Keratinocyte (primary cell): ENCODE measurements at regions not wholly inside any gene's neighbourhood (a gene's known extent, or its start where the extent isn't known, plus 50 kb on each side); places are given as distances from the start of the nearest gene placed in this dataset.

Experiments
- DNase-seq: peaks from one replicate; pipeline ENCODE4 v3.0.0-alpha.2; 2011; ENCODE audit warnings: low read depth, missing footprints, low spot score
- FAIRE-seq: peaks from 2 replicates; lab custom pipeline; 2011; peaks lifted over from hg19 to GRCh38; lab: Jason Lieb, UNC
- H2AFZ ChIP-seq: 2 replicates; pipeline ENCODE4 v1.6.0; 2012; ENCODE audit warnings: low read length, control low read depth, inconsistent platforms; ENCODE audit not compliant: control insufficient read depth
- H3K27ac ChIP-seq: 2 replicates; pipeline ENCODE4 v1.5.1; 2011; ENCODE audit warnings: low read length; ENCODE audit not compliant: control insufficient read depth, insufficient read depth
- H3K27me3 ChIP-seq: 3 replicates; pipeline ENCODE4 v1.6.0; 2011; ENCODE audit warnings: low read length; ENCODE audit not compliant: control insufficient read depth, insufficient read depth; ENCODE audit errors: extremely low read depth
- H3K36me3 ChIP-seq, 2 experiments: 2 replicates in 1 of 2; 3 replicates in 1 of 2; pipeline ENCODE4 v1.5.1; 2011; ENCODE audit warnings: low read length in 2 of 2, mild to moderate bottlenecking in 1 of 2; ENCODE audit not compliant: control insufficient read depth in 2 of 2, insufficient read depth in 2 of 2; ENCODE audit errors: extremely low read depth in 1 of 2
- H3K4me1 ChIP-seq: 3 replicates; pipeline ENCODE4 v1.5.1; 2011; ENCODE audit warnings: low read length; ENCODE audit not compliant: control insufficient read depth, insufficient read depth; ENCODE audit errors: extremely low read depth
- H3K4me2 ChIP-seq: 3 replicates; pipeline ENCODE4 v1.6.0; 2011; ENCODE audit warnings: low read depth, low read length; ENCODE audit not compliant: control insufficient read depth, insufficient read depth; ENCODE audit errors: extremely low read depth
- H3K4me3 ChIP-seq, 3 experiments: fragments of 200-600 bp in 1 of 3; sonication (generic) in 1 of 3; 2 replicates in 2 of 3; 3 replicates in 1 of 3; pipeline ENCODE4 v1.5.1; 2011 to 2016; ENCODE audit warnings: low read length in 3 of 3, mild to moderate bottlenecking in 3 of 3, control low read depth in 2 of 3, inconsistent platforms in 1 of 3, low read depth in 1 of 3, mixed read lengths in 1 of 3, mixed run types in 1 of 3, moderate library complexity in 1 of 3; ENCODE audit not compliant: control insufficient read depth in 2 of 3, insufficient read depth in 2 of 3; ENCODE audit errors: extremely low read depth in 1 of 3
- H3K79me2 ChIP-seq: 2 replicates; pipeline ENCODE4 v1.6.0; 2012; ENCODE audit warnings: low read length; ENCODE audit not compliant: control insufficient read depth, insufficient read depth
- H3K9ac ChIP-seq: 3 replicates; pipeline ENCODE4 v1.6.0; 2011; ENCODE audit warnings: low read length; ENCODE audit not compliant: control insufficient read depth, insufficient read depth; ENCODE audit errors: extremely low read depth
- H3K9me1 ChIP-seq: 3 replicates; pipeline ENCODE4 v1.6.0; 2011; ENCODE audit warnings: low read length; ENCODE audit not compliant: control insufficient read depth, insufficient read depth; ENCODE audit errors: extremely low read depth
- H3K9me3 ChIP-seq: 2 replicates; pipeline ENCODE4 v1.5.1; 2012; ENCODE audit warnings: low read depth, low read length; ENCODE audit not compliant: control insufficient read depth
- H4K20me1 ChIP-seq: 3 replicates; pipeline ENCODE4 v1.6.0; 2011; ENCODE audit warnings: low read length; ENCODE audit not compliant: control insufficient read depth, insufficient read depth; ENCODE audit errors: extremely low read depth
- EZH2 ChIP-seq: IDR thresholded peaks from one replicate; pipeline ENCODE4 v1.6.1; 2012; ENCODE audit warnings: inconsistent platforms, mild to moderate bottlenecking, low read length, moderate library complexity
- dilution Hi-C: fragments of 300-500 bp; cut with MboI; formaldehyde crosslinking; loops from one replicate; pipeline ENCODE4 v1.7.0; 2020; ENCODE audit warnings: low sequenced_read_pairs; ENCODE audit not compliant: extremely low pct_ligation_motif_present
- TF ChIP-seq, protein P1 (sequence below), 3 experiments: IDR thresholded peaks in 1 of 3; conservative IDR thresholded peaks in 1 of 3; optimal IDR thresholded peaks in 1 of 3; 2 replicates in 2 of 3; 3 replicates in 1 of 3; pipeline versions ENCODE3 to v1.5.1; 2011; ENCODE audit warnings: low read length in 3 of 3, mild to moderate bottlenecking in 3 of 3, moderate library complexity in 2 of 3, control low read depth in 1 of 3, inconsistent platforms in 1 of 3; ENCODE audit not compliant: insufficient read depth in 2 of 3; ENCODE audit errors: extremely low read depth in 1 of 3

DNA sequence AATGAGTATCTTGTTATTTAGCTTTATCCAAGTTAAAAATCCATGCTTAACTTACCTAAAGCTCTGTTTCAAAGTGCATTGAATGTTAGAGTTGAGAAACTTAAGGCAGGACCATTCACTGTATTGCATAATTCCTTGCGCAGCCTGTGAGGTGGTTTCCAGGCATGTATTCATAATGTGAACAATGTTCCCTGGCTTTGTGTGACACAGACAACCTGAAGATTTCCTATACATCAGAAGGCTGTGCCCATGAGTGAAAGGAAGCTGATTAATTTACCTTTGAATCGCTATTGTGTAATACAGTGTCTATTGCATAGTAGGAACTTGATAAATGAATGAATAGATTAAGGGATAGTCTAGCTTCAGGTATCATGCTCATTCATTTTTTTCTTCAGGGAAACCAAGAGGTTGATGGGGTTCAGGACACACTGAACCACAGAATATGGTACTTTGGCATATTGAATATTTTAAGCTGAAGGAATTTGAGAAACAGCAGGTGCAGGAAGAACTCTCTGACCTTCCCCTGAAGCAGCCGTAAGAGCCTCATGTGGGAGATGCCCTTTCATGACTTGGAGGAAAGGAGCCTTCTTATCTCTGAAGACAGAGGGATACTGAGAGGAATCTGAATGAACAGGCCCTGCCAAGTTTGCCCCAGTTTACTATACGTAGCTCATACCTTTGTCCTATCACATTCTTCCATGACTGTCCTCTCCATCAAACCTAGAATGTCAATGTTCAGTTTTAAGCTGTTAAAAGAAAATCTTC, 88.6 kb upstream of the GNG12 start:
- Histone ChIP-seq H4K20me1 (no peaks in the 10 kb centered on the region), H3K79me2 (no peaks in the 10 kb centered on the region), H3K4me2 (no peak overlapping the region), H3K4me1 (peaks cover 12% of the 10 kb centered on the region), H3K9me1 (no peaks in the 10 kb centered on the region), H3K4me3 (no peak overlapping the region), H3K9me3 (no peaks in the 10 kb centered on the region), H2AFZ (no peak overlapping the region), H3K36me3 (no peaks in the 10 kb centered on the region), H3K27me3 (no peaks in the 10 kb centered on the region), H3K27ac (no peak overlapping the region), H3K9ac (no peak overlapping the region)
- DNase-seq, result peak; percentile 55
- TF ChIP-seq, protein P1, sequence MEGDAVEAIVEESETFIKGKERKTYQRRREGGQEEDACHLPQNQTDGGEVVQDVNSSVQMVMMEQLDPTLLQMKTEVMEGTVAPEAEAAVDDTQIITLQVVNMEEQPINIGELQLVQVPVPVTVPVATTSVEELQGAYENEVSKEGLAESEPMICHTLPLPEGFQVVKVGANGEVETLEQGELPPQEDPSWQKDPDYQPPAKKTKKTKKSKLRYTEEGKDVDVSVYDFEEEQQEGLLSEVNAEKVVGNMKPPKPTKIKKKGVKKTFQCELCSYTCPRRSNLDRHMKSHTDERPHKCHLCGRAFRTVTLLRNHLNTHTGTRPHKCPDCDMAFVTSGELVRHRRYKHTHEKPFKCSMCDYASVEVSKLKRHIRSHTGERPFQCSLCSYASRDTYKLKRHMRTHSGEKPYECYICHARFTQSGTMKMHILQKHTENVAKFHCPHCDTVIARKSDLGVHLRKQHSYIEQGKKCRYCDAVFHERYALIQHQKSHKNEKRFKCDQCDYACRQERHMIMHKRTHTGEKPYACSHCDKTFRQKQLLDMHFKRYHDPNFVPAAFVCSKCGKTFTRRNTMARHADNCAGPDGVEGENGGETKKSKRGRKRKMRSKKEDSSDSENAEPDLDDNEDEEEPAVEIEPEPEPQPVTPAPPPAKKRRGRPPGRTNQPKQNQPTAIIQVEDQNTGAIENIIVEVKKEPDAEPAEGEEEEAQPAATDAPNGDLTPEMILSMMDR (optimal IDR thresholded peaks at IDR 0.05 in 1 of 3, IDR thresholded peaks at IDR 0.05 in 1 of 3, conservative IDR thresholded peaks at IDR 0.05 in 1 of 3; ENCODE audit: extremely low read depth in 1 of 3, insufficient read depth in 2 of 3, low read length in 3 of 3), result no peak
- no peak for TF ChIP-seq EZH2
- dilution Hi-C loops, result no loop called here
- peak; percentile 70 for FAIRE-seq

DNA sequence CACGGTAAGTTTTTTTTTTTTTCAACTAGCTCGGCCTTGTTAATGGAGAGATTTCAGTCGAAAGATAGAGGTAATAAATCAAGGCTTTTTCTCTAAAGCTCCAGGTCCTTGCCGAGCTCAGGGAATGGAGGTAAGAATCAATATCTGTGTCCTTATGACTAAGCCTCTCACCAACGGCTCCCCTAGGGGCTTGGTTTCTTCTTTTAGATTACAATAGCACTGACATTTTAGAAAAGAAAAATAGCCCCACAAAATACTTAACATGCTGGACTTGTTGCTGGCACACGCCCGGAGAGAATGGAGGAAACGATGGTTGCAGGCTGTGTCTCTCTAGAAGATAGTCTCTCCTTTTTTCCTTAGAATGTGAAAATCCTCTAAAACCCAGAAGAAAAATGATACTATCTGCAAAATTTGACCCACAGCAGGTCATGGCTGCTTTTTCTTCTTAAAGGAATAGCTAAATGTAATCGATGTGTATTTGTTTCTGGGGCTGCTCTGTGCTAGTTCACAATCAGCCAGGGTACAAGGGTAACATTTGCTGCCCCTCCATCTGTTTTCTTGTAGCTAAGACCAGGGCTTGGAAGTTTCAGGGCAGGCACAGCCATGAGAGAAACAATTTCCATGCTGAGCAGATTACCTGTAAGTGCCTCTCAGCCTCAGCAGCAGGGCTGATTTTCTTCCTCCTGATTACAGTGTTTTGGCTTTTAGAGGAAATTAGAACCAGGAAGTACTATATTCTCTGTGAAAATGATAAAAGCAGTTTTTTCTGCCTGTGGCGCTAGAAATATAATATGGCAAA, 86.2 kb upstream of the GNG12 start:
- no peaks in the 10 kb centered on the region for H3K9me3 ChIP-seq
- H2AFZ ChIP-seq, result peak overlapping the region; percentile 14
- H3K4me3 ChIP-seq, result no peak overlapping the region
- no peak for FAIRE-seq
- no peak overlapping the region for H3K9ac ChIP-seq
- H4K20me1 ChIP-seq, result no peaks in the 10 kb centered on the region
- TF ChIP-seq EZH2, result no peak
- TF ChIP-seq, protein P1 (optimal IDR thresholded peaks at IDR 0.05 in 1 of 3, IDR thresholded peaks at IDR 0.05 in 1 of 3, conservative IDR thresholded peaks at IDR 0.05 in 1 of 3; ENCODE audit: extremely low read depth in 1 of 3, insufficient read depth in 2 of 3, low read length in 3 of 3), result no peak
- no peaks in the 10 kb centered on the region for H3K36me3 ChIP-seq
- H3K27me3 ChIP-seq, result no peaks in the 10 kb centered on the region
- H3K4me2 ChIP-seq, result no peak overlapping the region
- peaks cover 12% of the 10 kb centered on the region for H3K4me1 ChIP-seq
- no peaks in the 10 kb centered on the region for H3K79me2 ChIP-seq
- dilution Hi-C loops, result no loop called here
- H3K9me1 ChIP-seq, result no peaks in the 10 kb centered on the region
- DNase-seq, result no peak
- H3K27ac ChIP-seq, result no peak overlapping the region
